ENCODE measurements at regions not wholly inside any gene's neighbourhood (a gene's known extent, or its start where the extent isn't known, plus 50 kb on each side); places are given as distances from the start of the nearest gene placed in this dataset.

DNA sequence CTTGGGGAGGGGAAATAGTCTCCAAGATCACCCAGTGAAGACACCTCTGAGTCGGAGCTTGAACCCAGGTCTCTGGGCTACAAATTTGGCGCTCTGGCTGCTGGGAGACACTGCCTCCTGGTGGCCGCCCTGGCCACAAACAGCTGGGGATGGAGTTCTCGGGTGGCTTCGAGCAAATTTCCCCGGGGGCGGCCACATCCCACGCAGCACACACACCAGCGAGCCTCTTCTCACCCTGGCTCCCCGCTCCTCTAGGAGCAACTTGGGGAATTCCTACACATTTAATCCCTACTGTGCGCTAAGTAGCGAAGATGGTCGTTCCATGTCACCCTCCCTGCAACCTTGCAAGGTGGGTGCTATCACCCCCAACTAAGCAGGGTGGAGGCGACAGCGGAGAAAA, 66.2 kb upstream of the BEGAIN start:
- Histone ChIP-seq H3K4me2 (ENCODE audit: insufficient read depth, low read length) (no peak overlapping the region), H3K9ac (replicated peaks; ENCODE audit: extremely low read depth, insufficient read depth, low read length) (no peak overlapping the region), H3K9me3 (replicated peaks; ENCODE audit: control insufficient read depth, insufficient read depth, low read length) (no peaks in the 10 kb centered on the region), H3K9me1 (replicated peaks; ENCODE audit: control insufficient read depth, extremely low read depth, insufficient read depth, low read length) (no peaks in the 10 kb centered on the region), H3K4me1 (ENCODE audit: control insufficient read depth, extremely low read depth, insufficient read depth, low read length) (peaks cover 3% of the 10 kb centered on the region), H3K36me3 (ENCODE audit: control insufficient read depth in 2 of 2, extremely low read depth in 1 of 2, insufficient read depth in 2 of 2, low read length in 2 of 2) (no peaks in the 10 kb centered on the region), H3K79me2 (ENCODE audit: control insufficient read depth, insufficient read depth, low read length) (no peaks in the 10 kb centered on the region), H4K20me1 (replicated peaks; ENCODE audit: control insufficient read depth, extremely low read depth, insufficient read depth, low read length) (no peaks in the 10 kb centered on the region), H3K4me3 (replicated peaks in 1 of 3; ENCODE audit: insufficient read depth in 1 of 3, low read depth in 1 of 3, low read length in 3 of 3) (no peak overlapping the region), H2AFZ (ENCODE audit: low read depth, low read length) (no peak overlapping the region), H3K27me3 (ENCODE audit: control insufficient read depth in 2 of 2, insufficient read depth in 2 of 2, low read length in 2 of 2) (peaks cover 4 to 15% of the 10 kb centered on the region in 2 experiments), H3K27ac (ENCODE audit: insufficient read depth, low read depth, low read length) (no peak overlapping the region)
- no peak for TF ChIP-seq EZH2 (IDR thresholded peaks at IDR 0.05; ENCODE audit: borderline replicate concordance, low read depth, low read length, severe bottlenecking)
- TF ChIP-seq, protein P1, sequence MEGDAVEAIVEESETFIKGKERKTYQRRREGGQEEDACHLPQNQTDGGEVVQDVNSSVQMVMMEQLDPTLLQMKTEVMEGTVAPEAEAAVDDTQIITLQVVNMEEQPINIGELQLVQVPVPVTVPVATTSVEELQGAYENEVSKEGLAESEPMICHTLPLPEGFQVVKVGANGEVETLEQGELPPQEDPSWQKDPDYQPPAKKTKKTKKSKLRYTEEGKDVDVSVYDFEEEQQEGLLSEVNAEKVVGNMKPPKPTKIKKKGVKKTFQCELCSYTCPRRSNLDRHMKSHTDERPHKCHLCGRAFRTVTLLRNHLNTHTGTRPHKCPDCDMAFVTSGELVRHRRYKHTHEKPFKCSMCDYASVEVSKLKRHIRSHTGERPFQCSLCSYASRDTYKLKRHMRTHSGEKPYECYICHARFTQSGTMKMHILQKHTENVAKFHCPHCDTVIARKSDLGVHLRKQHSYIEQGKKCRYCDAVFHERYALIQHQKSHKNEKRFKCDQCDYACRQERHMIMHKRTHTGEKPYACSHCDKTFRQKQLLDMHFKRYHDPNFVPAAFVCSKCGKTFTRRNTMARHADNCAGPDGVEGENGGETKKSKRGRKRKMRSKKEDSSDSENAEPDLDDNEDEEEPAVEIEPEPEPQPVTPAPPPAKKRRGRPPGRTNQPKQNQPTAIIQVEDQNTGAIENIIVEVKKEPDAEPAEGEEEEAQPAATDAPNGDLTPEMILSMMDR (IDR thresholded peaks at IDR 0.05; ENCODE audit: extremely low read depth in 1 of 2, insufficient read depth in 1 of 2, low read depth in 1 of 2, low read length in 2 of 2) = peak; percentile 62 to 73
- POLR2A ChIA-PET = no interaction called here
- no TSS peak for BruUV-seq (replicated peaks)
- intact Hi-C loops (cut with micrococcal nuclease) (loop anchor here (1.0 to 10.0 kb wide), 2 partner anchors 236 to 349 kb away; partner anchors contain the start of gene SLC25A29), dilution Hi-C loops (cut with MboI; ENCODE audit: extremely low pct_ligation_motif_present, low sequenced_read_pairs) (loop anchor here (25.0 kb wide), 1 partner anchor 241 kb away; no protein-coding TSS in a partner anchor)
- CTCF ChIA-PET = interaction anchor here (0.6 to 7.2 kb wide), 24 partner anchors 8 to 986 kb away, joined by 3 to 136 read pairs (median 6); no protein-coding TSS in a partner anchor
- DNase-seq (ENCODE audit: low read depth, low spot score) (no peak), FAIRE-seq (no peak)

DNA sequence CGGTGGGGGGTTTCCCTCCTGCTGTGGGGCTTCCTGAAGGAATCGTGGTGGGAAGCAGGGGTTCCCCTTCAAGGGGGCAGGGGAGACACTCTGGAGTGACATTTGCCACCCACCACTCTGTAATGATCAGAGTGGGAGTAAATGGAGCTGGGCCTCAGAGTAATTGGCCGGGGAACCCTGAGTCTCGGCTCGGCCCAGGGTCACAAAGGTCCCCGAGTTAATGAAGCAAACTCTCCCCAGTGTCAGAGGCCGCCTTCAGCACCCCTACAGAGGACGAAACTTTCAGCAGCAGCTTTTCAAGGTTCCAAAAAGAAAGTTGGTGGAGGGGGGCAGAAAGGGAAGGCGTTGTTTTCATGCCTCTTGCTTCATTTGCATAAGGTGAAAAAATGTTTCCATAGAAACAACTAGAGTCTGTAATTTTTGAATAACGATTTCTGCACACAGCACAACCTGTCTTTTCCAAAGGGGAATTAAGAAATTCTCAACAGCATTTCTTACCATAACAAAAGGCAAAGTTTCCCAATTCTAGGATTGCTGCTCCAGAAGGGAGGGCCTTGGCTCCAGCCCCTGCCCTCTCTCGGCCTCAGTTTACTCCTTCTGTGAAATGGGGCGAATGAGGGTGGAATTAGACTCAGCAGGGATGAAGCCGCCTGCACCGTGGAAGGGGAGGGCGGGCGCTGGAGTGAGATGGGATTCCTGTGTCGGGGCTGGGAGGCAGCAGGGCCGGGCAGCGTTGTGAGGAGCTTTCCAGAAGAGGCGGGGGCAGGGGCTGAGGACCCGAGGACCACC, 67.0 kb upstream of the BEGAIN start:
- BruUV-seq (replicated peaks) = no TSS peak
- Histone ChIP-seq H3K27ac (ENCODE audit: insufficient read depth, low read depth, low read length) (no peak overlapping the region), H3K4me1 (ENCODE audit: control insufficient read depth, extremely low read depth, insufficient read depth, low read length) (no peaks in the 10 kb centered on the region), H3K9me3 (replicated peaks; ENCODE audit: control insufficient read depth, insufficient read depth, low read length) (no peaks in the 10 kb centered on the region), H4K20me1 (replicated peaks; ENCODE audit: control insufficient read depth, extremely low read depth, insufficient read depth, low read length) (no peaks in the 10 kb centered on the region), H3K9me1 (replicated peaks; ENCODE audit: control insufficient read depth, extremely low read depth, insufficient read depth, low read length) (no peaks in the 10 kb centered on the region), H3K79me2 (ENCODE audit: control insufficient read depth, insufficient read depth, low read length) (no peaks in the 10 kb centered on the region), H3K4me3 (replicated peaks in 1 of 3; ENCODE audit: insufficient read depth in 1 of 3, low read depth in 1 of 3, low read length in 3 of 3) (no peak overlapping the region), H3K4me2 (ENCODE audit: insufficient read depth, low read length) (no peak overlapping the region), H2AFZ (ENCODE audit: low read depth, low read length) (no peak overlapping the region), H3K36me3 (ENCODE audit: control insufficient read depth in 2 of 2, extremely low read depth in 1 of 2, insufficient read depth in 2 of 2, low read length in 2 of 2) (no peaks in the 10 kb centered on the region), H3K27me3 (ENCODE audit: control insufficient read depth in 2 of 2, insufficient read depth in 2 of 2, low read length in 2 of 2) (peaks cover 4 to 15% of the 10 kb centered on the region in 2 experiments), H3K9ac (replicated peaks; ENCODE audit: extremely low read depth, insufficient read depth, low read length) (no peak overlapping the region)
- FAIRE-seq (no peak), DNase-seq (ENCODE audit: low read depth, low spot score) (no peak)
- intact Hi-C loops (cut with micrococcal nuclease) (loop anchor here (1.0 to 10.0 kb wide), 3 partner anchors 129 to 349 kb away; partner anchors contain the start of gene SLC25A29), dilution Hi-C loops (cut with MboI; ENCODE audit: extremely low pct_ligation_motif_present, low sequenced_read_pairs) (loop anchor here (25.0 kb wide), 1 partner anchor 242 kb away; no protein-coding TSS in a partner anchor)
- POLR2A ChIA-PET = no interaction called here
- TF ChIP-seq POLR2A (IDR thresholded peaks at IDR 0.05; ENCODE audit: low read depth, low read length) (no peak), MYC (IDR thresholded peaks at IDR 0.05; ENCODE audit: low read depth, low read length) (no peak), POLR2AphosphoS5 (IDR thresholded peaks at IDR 0.05; ENCODE audit: insufficient read depth, low read depth, low read length) (no peak), JUN (IDR thresholded peaks at IDR 0.05; ENCODE audit: borderline replicate concordance, insufficient read depth, insufficient read length, low read depth) (no peak), GATA2 (IDR thresholded peaks at IDR 0.05; ENCODE audit: insufficient read depth, insufficient read length, low read depth, low read length) (no peak)
- TF ChIP-seq, protein P1 (IDR thresholded peaks at IDR 0.05; ENCODE audit: extremely low read depth in 1 of 2, insufficient read depth in 1 of 2, low read depth in 1 of 2, low read length in 2 of 2) = no peak
- TF ChIP-seq, protein P2, sequence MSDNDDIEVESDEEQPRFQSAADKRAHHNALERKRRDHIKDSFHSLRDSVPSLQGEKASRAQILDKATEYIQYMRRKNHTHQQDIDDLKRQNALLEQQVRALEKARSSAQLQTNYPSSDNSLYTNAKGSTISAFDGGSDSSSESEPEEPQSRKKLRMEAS (IDR thresholded peaks at IDR 0.05; ENCODE audit: insufficient read depth, insufficient read length) = no peak
- CTCF ChIA-PET = interaction anchor here (0.6 to 7.2 kb wide), 23 partner anchors 9 to 985 kb away, joined by 3 to 136 read pairs (median 5); no protein-coding TSS in a partner anchor
